HepG2 (cell line): ENCODE measurements at regions not wholly inside any gene's neighbourhood (a gene's known extent, or its start where the extent isn't known, plus 50 kb on each side); places are given as distances from the start of the nearest gene placed in this dataset.

Experiments used
- ATAC-seq: fragments of 200-7000 bp; cut with Tn5 transposase; 3 replicates; pipeline ENCODE4 v1.9.1; 2020; ENCODE audit warnings: mild to moderate bottlenecking, moderate library complexity
- BruUV-seq: library from RNA; stranded (reverse); fragments of 400-500 nt; replicated peaks from 2 replicates; lab custom pipeline; 2021; lab: Mats Ljungman, UMichigan
- CTCF ChIA-PET: fragments of 300-600 bp; formaldehyde crosslinking; extraction: SDS; loops from one replicate; lab custom pipeline; 2021; ENCODE audit warnings: low total read pairs, inconsistent platforms, low intra/inter-chr PET ratio; lab: Yijun Ruan, JAX
- POLR2A ChIA-PET: fragments of 350-600 bp; sonication (Branson Sonifier 250); formaldehyde crosslinking; loops from one replicate; lab custom pipeline; 2020; ENCODE audit warnings: antibody characterized with exemption, inconsistent platforms; lab: Yijun Ruan, JAX
- DNase-seq: peaks from one replicate; pipeline ENCODE4 v3.0.0-alpha.2; 2015; ENCODE audit warnings: low spot score
- FAIRE-seq: peaks from 3 replicates; lab custom pipeline; 2011; peaks lifted over from hg19 to GRCh38; lab: Jason Lieb, UNC
- H2AFZ ChIP-seq: one replicate; pipeline ENCODE4 v1.6.1; 2011; ENCODE audit warnings: low read length, inconsistent platforms
- H3K27ac ChIP-seq: fragments of 300-600 bp; 3 replicates; pipeline ENCODE4 v1.8.0; 2011; ENCODE audit warnings: mixed run types, mild to moderate bottlenecking, mixed read lengths, low read length, inconsistent platforms; ENCODE audit not compliant: insufficient read depth; ENCODE audit errors: extremely low read length
- H3K27me3 ChIP-seq, 2 experiments: fragments of 200-600 bp in 1 of 2; 2 replicates in 1 of 2; 3 replicates in 1 of 2; pipeline versions ENCODE4 v1.6.0 to v1.8.0; 2011; ENCODE audit warnings: low read length in 2 of 2, mild to moderate bottlenecking in 2 of 2, moderate library complexity in 2 of 2, inconsistent platforms in 1 of 2; ENCODE audit not compliant: insufficient read depth in 2 of 2, control insufficient read depth in 1 of 2
- H3K36me3 ChIP-seq, 2 experiments: fragments of 200-600 bp in 1 of 2; replicated peaks in 1 of 2; 2 replicates in 1 of 2; 3 replicates in 1 of 2; pipeline versions ENCODE4 v1.5.1 to v1.8.0; 2011; ENCODE audit warnings: low read length in 2 of 2, inconsistent platforms in 1 of 2; ENCODE audit not compliant: insufficient read depth in 2 of 2, control insufficient read depth in 1 of 2
- H3K4me1 ChIP-seq: 2 replicates; pipeline ENCODE4 v1.5.1; 2012; ENCODE audit warnings: low read length, inconsistent platforms; ENCODE audit not compliant: insufficient read depth
- H3K4me2 ChIP-seq: 2 replicates; pipeline ENCODE4 v1.6.0; 2011; ENCODE audit warnings: low read depth, low read length, inconsistent platforms
- H3K4me3 ChIP-seq, 3 experiments: fragments of 200-600 bp in 1 of 3; sonication (generic), shearing (Covaris generic) in 1 of 3; replicated peaks in 1 of 3; 2 replicates each; pipeline ENCODE4 v1.5.1; 2011 to 2016; ENCODE audit warnings: low read length in 3 of 3, inconsistent platforms in 2 of 3, low read depth in 2 of 3, mild to moderate bottlenecking in 2 of 3, control low read depth in 1 of 3, mixed read lengths in 1 of 3; ENCODE audit not compliant: insufficient read depth in 1 of 3
- H3K79me2 ChIP-seq: one replicate; pipeline ENCODE4 v1.6.1; 2011; ENCODE audit warnings: low read length, inconsistent platforms; ENCODE audit not compliant: insufficient read depth
- H3K9ac ChIP-seq: 2 replicates; pipeline ENCODE4 v1.6.0; 2011; ENCODE audit warnings: mild to moderate bottlenecking, low read depth, low read length, inconsistent platforms; ENCODE audit not compliant: insufficient read depth
- H3K9me3 ChIP-seq: 2 replicates; pipeline ENCODE4 v1.5.1; 2012; ENCODE audit warnings: mild to moderate bottlenecking, low read length
- H4K20me1 ChIP-seq: 2 replicates; pipeline ENCODE4 v1.6.0; 2011; ENCODE audit warnings: inconsistent platforms, mild to moderate bottlenecking, low read length, moderate library complexity; ENCODE audit not compliant: insufficient read depth
- ATRX ChIP-seq: sonication (generic); formaldehyde crosslinking; IDR thresholded peaks from 2 replicates; pipeline ENCODE4 v1.4.0; 2020; ENCODE audit warnings: missing genetic modification reagents, borderline replicate concordance
- CHCHD3 ChIP-seq: sonication (generic); formaldehyde crosslinking; IDR thresholded peaks from 2 replicates; pipeline ENCODE4 v1.8.0; 2022; ENCODE audit warnings: mild to moderate bottlenecking, missing genetic modification reagents, moderate library complexity
- GATA4 ChIP-seq: sonication (generic); IDR thresholded peaks from 2 replicates; pipeline ENCODE4 v1.6.1; 2016; ENCODE audit warnings: antibody characterized with exemption, low read depth, borderline replicate concordance
- GLMP ChIP-seq: sonication (generic); formaldehyde crosslinking; IDR thresholded peaks from 2 replicates; pipeline ENCODE4 v1.9.0; 2021; ENCODE audit warnings: missing genetic modification reagents, mild to moderate bottlenecking, borderline replicate concordance
- HNRNPL ChIP-seq: fragments of 200-400 bp; formaldehyde crosslinking; IDR thresholded peaks from 2 replicates; pipeline ENCODE4 v1.6.1; 2017; ENCODE audit warnings: mild to moderate bottlenecking, low read depth, low read length
- PCBP2 ChIP-seq: fragments of 200-400 bp; formaldehyde crosslinking; optimal IDR thresholded peaks from 2 replicates; pipeline ENCODE3; 2018; ENCODE audit warnings: low read length, low read depth; ENCODE audit not compliant: poor library complexity, severe bottlenecking
- REL ChIP-seq: sonication (generic); formaldehyde crosslinking; conservative IDR thresholded peaks from 2 replicates; pipeline ENCODE4 v1.8.0; 2022; ENCODE audit warnings: mild to moderate bottlenecking, missing genetic modification reagents, moderate library complexity
- RFX5 ChIP-seq: IDR thresholded peaks from 2 replicates; pipeline ENCODE4 v1.6.1; 2011; ENCODE audit warnings: low read depth, low read length, improper control_type of control experiment
- SIN3B ChIP-seq: fragments of 150-350 bp; IDR thresholded peaks from 2 replicates; pipeline ENCODE4 v1.6.1; 2014; ENCODE audit warnings: low read length
- U2AF2 ChIP-seq: fragments of 200-400 bp; formaldehyde crosslinking; IDR thresholded peaks from 2 replicates; pipeline ENCODE4 v1.6.1; 2017; ENCODE audit warnings: low read depth, mild to moderate bottlenecking, low read length
- ZBTB20 ChIP-seq: sonication (generic); formaldehyde crosslinking; IDR thresholded peaks from 2 replicates; pipeline ENCODE4 v1.8.1; 2023; ENCODE audit warnings: missing genetic modification reagents, low read depth, mild to moderate bottlenecking, borderline replicate concordance
- ZNF367 ChIP-seq: sonication (generic); formaldehyde crosslinking; IDR thresholded peaks from 2 replicates; pipeline ENCODE4 v1.4.0; 2020; ENCODE audit warnings: missing genetic modification reagents, borderline replicate concordance
- ZNF383 ChIP-seq: sonication (generic); formaldehyde crosslinking; IDR thresholded peaks from 2 replicates; pipeline ENCODE4 v1.4.0; 2020; ENCODE audit warnings: missing genetic modification reagents, mild to moderate bottlenecking, borderline replicate concordance
- ZNF713 ChIP-seq: sonication (generic); formaldehyde crosslinking; IDR thresholded peaks from 2 replicates; pipeline ENCODE4 v1.4.0; 2020; ENCODE audit warnings: mild to moderate bottlenecking, missing genetic modification reagents
- ZNF724P ChIP-seq: sonication (generic); formaldehyde crosslinking; IDR thresholded peaks from 2 replicates; pipeline ENCODE4 v1.8.0; 2022; ENCODE audit warnings: missing genetic modification reagents, borderline replicate concordance
- ZSCAN5A ChIP-seq: sonication (generic); formaldehyde crosslinking; IDR thresholded peaks from 2 replicates; pipeline ENCODE4 v1.8.0; 2022; ENCODE audit warnings: mild to moderate bottlenecking, missing genetic modification reagents, borderline replicate concordance
- WGBS: methylation state at CpG from one replicate; pipeline ENCODE4 v1.1.6; 2017; ENCODE audit warnings: low lambda C conversion rate; 5-methylcytosine and 5-hydroxymethylcytosine counted together
- in situ Hi-C: cut with HindIII; loops from 2 replicates; pipeline ENCODE4 v1.10.0; 2017; ENCODE audit warnings: low pct_unique_long_range_greater_than_20kb; ENCODE audit not compliant: extremely low pct_ligation_motif_present
- intact Hi-C: fragments of 100-400 bp; cut with micrococcal nuclease; formaldehyde crosslinking; loops from one replicate; pipeline ENCODE4 v1.10.0; 2022; ENCODE audit not compliant: unreplicated experiment
- TF ChIP-seq, protein P1 (sequence below), 2 experiments: fragments of 450-650 bp in 1 of 2; sonication (generic) in 1 of 2; formaldehyde crosslinking; IDR thresholded peaks; 2 replicates each; pipeline versions ENCODE4 v1.5.0 to v1.8.0; 2020 to 2022; ENCODE audit warnings: mild to moderate bottlenecking in 1 of 2, missing genetic modification reagents in 1 of 2
- TF ChIP-seq, protein P2 (sequence below): sonication (generic); formaldehyde crosslinking; IDR thresholded peaks from 2 replicates; pipeline ENCODE4 v1.5.0; 2020; ENCODE audit warnings: mild to moderate bottlenecking, missing genetic modification reagents

DNA sequence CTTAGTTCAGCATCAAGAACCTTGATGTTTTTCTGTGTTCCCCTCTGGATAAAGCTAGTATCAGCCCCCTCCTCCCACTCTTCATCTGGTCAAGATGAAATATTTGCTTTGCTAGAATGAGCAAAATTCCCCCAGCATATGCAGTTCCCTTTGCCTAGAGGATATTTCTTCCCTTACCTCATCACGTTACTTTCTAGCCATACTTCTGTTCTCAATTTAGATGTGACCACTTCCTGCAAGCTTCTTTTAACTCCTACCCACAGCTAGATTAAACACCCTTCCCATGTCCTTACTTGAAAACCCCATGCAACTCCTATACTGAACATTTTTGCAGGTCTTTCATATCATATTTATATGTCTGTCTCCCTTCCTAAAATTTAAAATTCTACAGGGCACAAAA lies 178.9 kb upstream of the TUSC1 start (continued):
- TF ChIP-seq ZNF383 (CRISPR knock-in tag): no peak
- TF ChIP-seq PCBP2: no peak
- TF ChIP-seq REL (CRISPR knock-in tag): no peak
- TF ChIP-seq ATRX (CRISPR knock-in tag): no peak
- TF ChIP-seq SIN3B: no peak
- TF ChIP-seq U2AF2: no peak
- no peak for TF ChIP-seq RFX5
- no peak for TF ChIP-seq ZBTB20
- TF ChIP-seq, protein P1, sequence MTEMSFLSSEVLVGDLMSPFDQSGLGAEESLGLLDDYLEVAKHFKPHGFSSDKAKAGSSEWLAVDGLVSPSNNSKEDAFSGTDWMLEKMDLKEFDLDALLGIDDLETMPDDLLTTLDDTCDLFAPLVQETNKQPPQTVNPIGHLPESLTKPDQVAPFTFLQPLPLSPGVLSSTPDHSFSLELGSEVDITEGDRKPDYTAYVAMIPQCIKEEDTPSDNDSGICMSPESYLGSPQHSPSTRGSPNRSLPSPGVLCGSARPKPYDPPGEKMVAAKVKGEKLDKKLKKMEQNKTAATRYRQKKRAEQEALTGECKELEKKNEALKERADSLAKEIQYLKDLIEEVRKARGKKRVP (CRISPR knock-in tag; IDR thresholded peaks at IDR 0.05): no peak
- TF ChIP-seq, all 625 proteins: peak for 0

- DNase-seq (no peak), FAIRE-seq (no peak), ATAC-seq (no peak)
- no TSS peak for BruUV-seq
- intact Hi-C loops (no loop called here), in situ Hi-C loops (no loop called here)
- Histone ChIP-seq H3K9me3 (peaks cover 78% of the 10 kb centered on the region), H4K20me1 (no peaks in the 10 kb centered on the region), H3K4me1 (no peaks in the 10 kb centered on the region), H3K36me3 (no peaks in the 10 kb centered on the region), H3K4me3 (no peak overlapping the region), H3K79me2 (no peaks in the 10 kb centered on the region), H3K27me3 (no peaks in the 10 kb centered on the region), H2AFZ (no peak overlapping the region), H3K4me2 (no peak overlapping the region), H3K27ac (no peak overlapping the region), H3K9ac (no peak overlapping the region)
- WGBS: 1% methylated on average over 2 of the region's 2 CpGs
- ChIA-PET POLR2A (no interaction called here), CTCF (no interaction called here)
- TF ChIP-seq GATA4 (no peak), ZNF713 (no peak), ZSCAN5A (CRISPR knock-in tag) (no peak), GLMP (CRISPR knock-in tag) (no peak), ZNF724P (CRISPR knock-in tag) (no peak), ZNF367 (CRISPR knock-in tag) (no peak), HNRNPL (no peak), CHCHD3 (no peak)
- TF ChIP-seq, protein P2, sequence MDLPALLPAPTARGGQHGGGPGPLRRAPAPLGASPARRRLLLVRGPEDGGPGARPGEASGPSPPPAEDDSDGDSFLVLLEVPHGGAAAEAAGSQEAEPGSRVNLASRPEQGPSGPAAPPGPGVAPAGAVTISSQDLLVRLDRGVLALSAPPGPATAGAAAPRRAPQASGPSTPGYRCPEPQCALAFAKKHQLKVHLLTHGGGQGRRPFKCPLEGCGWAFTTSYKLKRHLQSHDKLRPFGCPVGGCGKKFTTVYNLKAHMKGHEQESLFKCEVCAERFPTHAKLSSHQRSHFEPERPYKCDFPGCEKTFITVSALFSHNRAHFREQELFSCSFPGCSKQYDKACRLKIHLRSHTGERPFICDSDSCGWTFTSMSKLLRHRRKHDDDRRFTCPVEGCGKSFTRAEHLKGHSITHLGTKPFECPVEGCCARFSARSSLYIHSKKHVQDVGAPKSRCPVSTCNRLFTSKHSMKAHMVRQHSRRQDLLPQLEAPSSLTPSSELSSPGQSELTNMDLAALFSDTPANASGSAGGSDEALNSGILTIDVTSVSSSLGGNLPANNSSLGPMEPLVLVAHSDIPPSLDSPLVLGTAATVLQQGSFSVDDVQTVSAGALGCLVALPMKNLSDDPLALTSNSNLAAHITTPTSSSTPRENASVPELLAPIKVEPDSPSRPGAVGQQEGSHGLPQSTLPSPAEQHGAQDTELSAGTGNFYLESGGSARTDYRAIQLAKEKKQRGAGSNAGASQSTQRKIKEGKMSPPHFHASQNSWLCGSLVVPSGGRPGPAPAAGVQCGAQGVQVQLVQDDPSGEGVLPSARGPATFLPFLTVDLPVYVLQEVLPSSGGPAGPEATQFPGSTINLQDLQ (CRISPR knock-in tag): no peak
Observed at GRCh38 chr9:25850803-25851202, 172.6 kb upstream of the TUSC1 start.
